ENCODE measurements at regions not wholly inside any gene's neighbourhood (a gene's known extent, or its start where the extent isn't known, plus 50 kb on each side); places are given as distances from the start of the nearest gene placed in this dataset.
"Not testable (repeated sequence)": the region's sequence is repeated elsewhere in the genome, so short reads cannot be mapped to it uniquely, and the experiment has no call there.

DNA sequence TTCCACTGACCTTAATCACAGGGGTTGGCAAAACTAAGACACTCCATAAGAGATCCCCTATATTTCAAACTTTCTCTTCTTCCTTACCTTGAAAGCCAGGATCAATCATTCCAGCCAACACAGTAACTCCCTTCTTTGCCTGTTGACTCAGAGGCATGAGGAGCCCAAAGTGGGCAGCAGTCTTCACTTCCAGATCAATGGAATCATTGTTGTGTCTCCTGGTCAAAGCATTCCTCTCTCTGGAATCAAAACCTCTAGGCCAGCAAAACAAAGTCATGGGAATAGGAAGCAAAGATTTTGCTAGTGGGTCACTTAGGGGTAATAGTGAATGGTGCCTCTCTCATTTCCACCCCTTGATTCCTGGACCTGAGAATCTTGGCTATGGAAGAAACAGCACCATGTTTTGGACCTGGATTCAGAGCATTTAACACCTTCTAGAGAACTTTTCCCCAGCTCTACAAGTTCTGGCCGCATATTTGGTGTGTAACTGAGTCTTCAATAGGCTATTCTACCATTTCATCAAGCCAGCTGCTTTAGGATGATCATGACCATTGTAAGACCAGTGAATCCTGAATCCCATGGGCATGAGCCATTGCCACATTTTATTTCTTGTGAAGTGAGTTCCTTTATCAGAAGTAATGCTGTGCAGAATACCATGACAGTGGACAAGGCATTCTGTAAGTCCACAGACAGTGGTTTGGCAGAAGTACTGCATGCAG is 65.7 kb upstream of the SERPINE2 start:
- DNase-seq = no peak

DNA sequence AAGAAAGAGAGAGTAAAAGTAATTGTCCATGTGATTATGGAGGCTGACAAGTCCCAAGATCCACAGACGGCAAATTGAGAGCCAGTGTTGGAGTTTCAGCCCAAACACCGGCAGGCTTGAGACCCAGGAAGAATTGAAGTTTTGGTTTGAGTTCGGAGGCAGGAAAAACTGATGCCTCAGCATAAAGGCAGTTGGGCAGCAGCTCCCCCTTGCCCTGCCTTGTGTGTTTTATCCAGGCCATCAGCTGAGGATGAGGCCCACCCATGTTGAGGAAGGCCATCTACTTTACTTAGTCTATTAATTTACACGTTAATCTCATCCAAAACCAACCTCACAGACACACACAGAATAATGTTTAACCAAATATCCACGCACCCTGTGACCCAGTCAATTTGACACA is 64.6 kb upstream of the SERPINE2 start:
- no peak for DNase-seq

DNA sequence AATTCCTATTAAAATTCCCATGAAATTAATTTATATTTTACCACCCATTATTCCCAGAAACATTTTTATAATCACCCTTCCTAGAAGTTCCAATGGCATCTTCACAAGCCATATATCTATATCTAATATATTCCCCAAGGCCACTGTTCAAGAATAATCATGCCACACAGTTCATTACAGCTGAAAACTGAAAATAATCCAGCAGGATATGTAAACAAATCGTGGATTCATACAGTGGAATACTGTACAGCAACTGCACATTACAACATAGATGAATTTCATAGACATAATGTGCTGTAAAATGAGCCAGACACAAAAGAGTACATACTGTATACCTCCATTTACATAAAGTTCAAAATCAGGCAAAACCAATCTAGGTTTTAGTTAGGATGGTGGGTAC is 63.9 kb upstream of the SERPINE2 start:
- no peak for DNase-seq

DNA sequence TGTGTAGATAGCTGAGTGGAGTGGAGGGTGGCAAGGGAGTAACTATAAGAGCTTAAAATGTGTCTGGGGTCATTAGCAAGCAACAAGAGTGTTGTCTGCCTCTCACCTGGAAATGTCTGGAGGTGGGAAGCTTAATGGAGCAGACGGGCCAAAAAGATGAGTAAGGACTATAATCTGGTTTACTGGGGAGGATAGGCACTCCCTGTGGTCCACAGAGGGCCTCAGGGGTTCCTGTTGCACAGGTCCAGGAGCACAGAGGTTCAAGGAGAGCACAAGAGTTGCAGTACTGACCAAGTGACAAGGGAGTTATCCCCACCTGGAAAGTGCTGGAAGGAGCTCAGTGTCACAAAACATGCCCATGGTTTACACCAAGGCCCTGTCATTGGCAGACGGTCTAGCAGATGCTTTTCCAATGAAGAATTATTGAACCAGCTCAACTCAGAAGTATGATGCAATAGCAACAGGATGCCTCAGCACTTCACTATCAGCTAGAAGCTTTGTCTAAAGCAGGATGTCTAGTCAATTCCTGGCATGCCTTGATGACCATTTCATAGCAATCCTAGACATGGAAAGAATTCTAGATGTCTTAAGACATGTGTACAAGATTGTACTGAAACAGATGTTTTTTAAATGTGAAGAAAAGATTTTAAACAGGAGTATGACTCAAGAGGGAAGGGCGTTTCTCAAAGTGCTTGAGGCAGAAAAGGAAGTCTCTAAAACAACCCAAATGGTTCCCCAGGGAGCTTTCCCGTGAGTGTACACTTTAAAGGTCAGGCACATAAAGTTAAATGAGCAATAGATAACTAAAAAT is 62.9 kb upstream of the SERPINE2 start:
- no peak for DNase-seq

DNA sequence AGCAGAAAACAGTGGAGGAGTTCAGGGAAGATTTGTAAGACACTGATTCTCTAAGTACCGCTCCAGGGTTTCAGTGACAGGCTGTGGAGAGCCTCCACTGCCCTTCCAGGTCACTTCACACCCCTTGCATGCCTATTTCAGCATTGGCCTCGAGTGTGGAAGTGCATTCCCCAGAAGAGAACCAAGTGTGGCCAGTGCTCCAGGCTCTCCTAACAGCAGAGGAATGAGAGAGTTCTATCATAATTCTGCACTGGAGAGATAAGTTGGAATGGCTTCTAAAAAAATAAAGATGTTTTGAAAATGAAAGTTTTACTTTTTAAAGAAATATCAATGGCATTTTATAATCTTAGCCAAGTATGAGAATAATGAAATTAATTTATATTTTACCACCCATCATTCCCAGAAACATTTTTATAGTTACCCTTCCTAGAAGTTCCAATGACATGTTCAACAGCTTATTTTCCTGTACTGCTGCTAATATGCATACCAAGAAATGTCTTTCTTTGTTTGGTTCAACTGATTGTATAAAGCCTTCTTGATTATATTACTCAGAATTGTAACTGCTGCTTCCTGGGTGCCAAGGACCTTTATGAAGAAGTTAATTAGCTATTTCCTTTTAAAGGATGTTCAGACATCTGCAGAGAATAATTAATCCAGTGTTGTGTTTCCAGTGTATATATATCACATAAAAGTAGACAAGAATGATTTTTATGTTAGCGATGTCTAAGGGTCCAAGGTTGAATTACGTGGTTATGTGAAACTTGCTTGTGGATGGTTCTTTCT is 61.0 kb upstream of the SERPINE2 start:
- no peak for DNase-seq

DNA sequence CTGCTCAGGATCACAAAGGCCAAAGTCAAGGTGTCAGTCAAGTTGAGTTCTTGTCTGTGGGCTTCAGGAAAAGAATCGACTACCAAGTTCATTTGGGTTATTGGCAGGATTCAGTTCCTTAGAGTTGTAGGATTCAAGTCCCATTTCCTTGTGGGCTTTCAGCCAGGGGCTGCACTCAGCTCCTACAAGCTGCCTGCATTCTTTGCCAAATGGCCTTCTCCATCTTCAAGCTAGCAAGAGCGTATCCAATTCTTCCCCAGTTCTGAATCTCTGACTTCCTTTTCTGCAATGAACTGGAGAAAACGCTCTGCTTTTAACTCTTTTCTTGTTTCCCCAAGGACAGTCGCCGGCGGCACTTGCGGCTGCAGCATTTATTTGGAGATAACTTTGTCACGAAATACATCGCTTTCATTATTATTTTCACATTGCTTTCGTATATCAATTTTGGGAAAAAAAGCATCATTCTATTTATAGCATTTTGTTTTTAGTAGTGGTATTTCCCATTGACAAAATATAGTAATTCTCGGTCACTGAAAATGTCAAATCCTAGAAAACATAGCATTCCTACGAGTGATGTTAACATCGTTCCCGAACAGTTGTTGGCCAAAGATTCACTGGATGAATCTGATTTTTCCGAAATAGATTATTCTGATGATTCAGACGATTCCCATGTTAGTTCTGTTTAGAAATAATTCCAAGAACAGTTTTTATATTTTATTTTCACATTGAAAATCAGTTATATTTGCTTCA is 59.6 kb upstream of the SERPINE2 start:
- DNase-seq = no peak

DNA sequence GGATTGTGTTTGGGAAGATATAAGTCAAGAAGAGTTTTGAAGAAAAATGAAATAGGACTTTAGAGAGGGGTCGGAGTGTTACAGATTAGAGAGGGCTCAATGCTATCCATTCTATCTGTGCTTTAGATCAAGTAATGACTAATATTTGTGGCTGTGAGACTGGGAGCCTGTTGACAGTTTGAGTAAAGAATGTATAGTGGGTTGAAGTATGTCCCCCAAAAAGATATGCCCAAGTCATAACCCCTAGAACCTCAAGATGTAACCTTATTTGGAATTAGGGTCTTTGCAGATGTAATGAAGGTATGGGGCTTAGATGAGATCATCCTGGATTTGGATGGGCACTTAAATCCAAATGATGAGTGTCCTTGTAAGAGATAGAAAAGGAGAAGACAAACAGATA is 55.3 kb upstream of the SERPINE2 start:
- no peak for DNase-seq

DNA sequence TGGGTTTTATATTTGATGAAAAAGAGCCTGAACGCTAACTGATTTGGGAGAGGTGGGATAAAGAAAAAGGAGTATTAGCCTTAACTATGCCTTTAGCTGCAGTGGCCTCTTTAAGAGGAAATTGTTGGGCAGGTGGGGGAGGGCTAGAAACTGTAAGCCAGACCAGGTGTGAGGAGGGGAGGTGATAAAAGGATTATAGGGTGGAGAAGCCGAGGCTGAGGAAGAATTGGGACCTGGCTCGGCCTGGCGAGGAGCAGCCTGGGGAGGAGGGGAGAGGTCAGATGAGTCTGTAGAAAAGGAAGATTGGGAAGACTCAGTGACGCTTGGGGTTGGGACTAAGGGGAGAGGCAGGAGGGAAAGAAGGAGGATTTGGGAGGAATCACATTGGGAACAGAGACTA is 52.6 kb upstream of the SERPINE2 start:
- DNase-seq = not testable (repeated sequence)

DNA sequence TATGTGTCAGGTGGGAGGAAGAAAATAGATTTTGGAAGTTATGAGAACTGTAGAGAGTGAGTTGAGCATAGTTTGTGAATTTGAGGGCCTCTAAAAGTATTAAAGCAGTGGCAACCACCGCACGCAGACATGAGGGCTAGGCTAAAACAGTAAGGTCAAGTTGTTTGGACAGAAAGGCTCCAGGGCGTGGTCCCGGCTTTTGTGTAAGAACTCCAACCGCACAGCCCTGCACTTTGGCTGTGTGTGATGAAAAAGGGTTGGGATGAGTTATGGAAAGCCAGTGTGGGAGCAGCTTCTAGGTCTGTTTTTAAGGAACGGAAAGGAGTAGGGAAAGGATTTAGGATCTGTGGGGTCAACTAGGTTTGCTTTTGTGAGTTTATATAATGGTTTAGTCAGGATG is 50.5 kb upstream of the SERPINE2 start:
- not testable (repeated sequence) for DNase-seq
